RPMI7951 (cell line): ENCODE measurements at regions not wholly inside any gene's neighbourhood (a gene's known extent, or its start where the extent isn't known, plus 50 kb on each side); places are given as distances from the start of the nearest gene placed in this dataset.
A peak's percentile ranks its signal among the peaks of the same experiment; 100 is the strongest.
"Not testable (repeated sequence)": the region's sequence is repeated elsewhere in the genome, so short reads cannot be mapped to it uniquely, and the experiment has no call there.

ENCODE experiments used
- DNase-seq: peaks from one replicate; pipeline ENCODE4 v3.0.0-alpha.2; 2012; ENCODE audit warnings: low read depth

DNA sequence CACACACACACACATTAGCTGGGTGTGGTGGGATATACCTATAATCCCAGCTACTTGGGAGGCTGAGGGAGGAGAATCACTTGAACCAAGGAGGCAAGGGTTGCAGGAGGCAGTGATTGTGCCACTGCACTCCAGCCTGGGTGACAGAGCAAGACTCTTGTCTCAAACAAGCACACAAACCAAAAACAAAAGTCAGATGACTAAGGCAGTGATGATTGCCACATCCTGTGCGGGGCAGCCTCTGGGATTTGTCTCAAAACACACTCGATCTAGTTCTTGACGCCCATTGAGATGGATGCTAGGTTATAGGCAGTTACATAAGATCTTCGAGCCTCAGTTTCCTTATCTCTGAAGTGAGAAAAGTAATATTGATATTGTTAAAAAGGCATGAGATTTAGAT lies 57.8 kb upstream of the NBPF8 start:
- DNase-seq, result peak; percentile 50

DNA sequence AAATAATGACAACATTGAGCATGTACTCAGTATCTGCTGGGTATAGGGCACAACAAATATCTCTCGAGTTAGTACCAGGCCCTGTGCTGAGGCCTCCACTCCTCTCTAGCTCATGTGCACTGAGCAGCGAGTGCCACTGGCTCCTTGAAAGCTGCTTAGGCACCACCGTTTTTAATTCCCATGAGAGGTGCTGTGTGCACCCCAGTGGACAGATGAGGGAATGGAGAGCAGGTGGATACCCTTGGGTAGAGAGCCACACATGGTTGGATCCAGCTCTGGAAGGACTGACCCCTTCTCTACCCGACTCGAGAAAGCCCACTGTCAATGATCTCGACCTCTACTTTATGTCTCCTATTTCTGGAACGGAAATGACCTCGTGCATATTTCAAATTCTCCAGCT lies 58.7 kb upstream of the NBPF8 start:
- DNase-seq, result peak; percentile 32

- DNase-seq, result peak; percentile 87
Observed at GRCh38 chr1:120354618-120355184, 60.1 kb upstream of the NBPF8 start.

- DNase-seq, result not testable (repeated sequence)
Observed at GRCh38 chr1:120342231-120343073, 72.4 kb upstream of the NBPF8 start.

GRCh38 chr1:120341756-120342155 lies 73.1 kb upstream of the NBPF8 start:
- DNase-seq, result peak; percentile 60

DNA sequence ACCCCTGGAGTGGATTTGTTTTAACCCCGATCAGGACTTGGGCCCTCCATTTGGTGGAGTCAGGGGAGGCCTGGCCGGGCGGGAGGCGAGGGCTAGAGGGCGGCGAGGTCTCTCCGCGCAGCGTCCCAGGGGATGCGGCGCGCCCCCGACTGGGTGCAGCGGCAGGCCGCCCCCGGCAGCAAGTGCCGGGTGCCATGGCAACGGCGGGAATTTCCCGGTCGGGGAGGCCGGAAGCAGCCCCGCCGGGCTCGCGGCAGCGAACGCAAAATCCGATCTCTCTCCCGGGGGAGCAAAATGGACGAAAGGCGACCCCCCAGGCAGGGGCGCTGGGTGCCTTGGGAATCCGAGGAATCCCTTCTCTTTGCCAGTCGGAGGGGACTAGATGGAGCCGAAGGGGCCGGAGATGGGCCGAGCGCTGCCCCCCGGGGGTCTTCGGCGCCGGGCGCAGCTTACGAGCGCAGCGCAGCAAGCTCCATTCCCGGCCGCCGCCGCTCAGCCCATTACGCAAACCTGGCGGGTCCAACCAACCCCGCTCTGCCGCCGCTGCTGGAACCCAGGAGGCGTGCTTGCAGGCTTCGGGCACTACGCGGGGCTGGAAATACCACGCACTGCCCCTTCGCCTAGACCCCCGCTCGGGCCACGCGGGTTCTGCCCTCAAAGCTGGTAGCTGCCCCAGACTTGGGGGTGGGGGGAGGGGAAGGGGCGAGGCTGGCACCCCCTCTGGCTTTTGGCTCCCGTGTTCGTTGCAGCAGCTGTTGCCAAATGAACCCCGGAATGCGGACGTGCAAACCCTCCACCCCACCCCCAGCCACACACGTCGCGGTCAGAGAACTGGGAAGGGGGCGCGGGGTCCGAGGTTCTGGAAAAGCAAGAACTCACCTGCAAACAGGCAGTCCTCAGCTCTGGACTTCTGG lies 73.7 kb upstream of the NBPF8 start:
- not testable (repeated sequence) for DNase-seq

- not testable (repeated sequence) for DNase-seq
Observed at GRCh38 chr1:120315738-120316137, 99.1 kb upstream of the NBPF8 start.

GRCh38 chr1:120311930-120312329 lies 102.9 kb upstream of the NBPF8 start:
- not testable (repeated sequence) for DNase-seq

GRCh38 chr1:120308940-120309578 lies 105.8 kb upstream of the NBPF8 start:
- not testable (repeated sequence) for DNase-seq

DNA sequence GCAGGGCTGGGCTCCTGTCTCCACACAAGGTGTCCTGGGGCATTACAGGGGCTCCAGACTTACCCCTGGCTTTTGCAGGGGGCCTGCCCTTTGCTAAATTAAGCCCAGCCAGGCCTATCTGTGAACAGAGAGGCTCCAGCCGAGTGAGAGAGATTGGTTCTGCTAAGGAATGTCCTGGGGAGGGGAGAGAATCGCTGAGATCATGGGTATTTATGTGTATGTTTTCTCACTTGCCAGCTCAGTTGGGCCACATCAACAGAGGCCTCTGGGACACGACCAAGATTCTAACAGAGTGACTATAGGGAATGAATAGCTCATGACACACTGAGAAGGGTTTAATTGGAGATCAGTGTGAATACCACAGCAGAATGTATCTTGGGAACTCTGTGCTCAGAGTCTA lies 109.8 kb upstream of the NBPF8 start:
- not testable (repeated sequence) for DNase-seq

- DNase-seq, result not testable (repeated sequence)
Observed at GRCh38 chr1:120304341-120304740, 110.5 kb upstream of the NBPF8 start.

GRCh38 chr1:120299433-120300057 lies 115.3 kb upstream of the NBPF8 start:
- not testable (repeated sequence) for DNase-seq

GRCh38 chr1:120298487-120298886 lies 116.3 kb upstream of the NBPF8 start:
- DNase-seq, result not testable (repeated sequence)

DNA sequence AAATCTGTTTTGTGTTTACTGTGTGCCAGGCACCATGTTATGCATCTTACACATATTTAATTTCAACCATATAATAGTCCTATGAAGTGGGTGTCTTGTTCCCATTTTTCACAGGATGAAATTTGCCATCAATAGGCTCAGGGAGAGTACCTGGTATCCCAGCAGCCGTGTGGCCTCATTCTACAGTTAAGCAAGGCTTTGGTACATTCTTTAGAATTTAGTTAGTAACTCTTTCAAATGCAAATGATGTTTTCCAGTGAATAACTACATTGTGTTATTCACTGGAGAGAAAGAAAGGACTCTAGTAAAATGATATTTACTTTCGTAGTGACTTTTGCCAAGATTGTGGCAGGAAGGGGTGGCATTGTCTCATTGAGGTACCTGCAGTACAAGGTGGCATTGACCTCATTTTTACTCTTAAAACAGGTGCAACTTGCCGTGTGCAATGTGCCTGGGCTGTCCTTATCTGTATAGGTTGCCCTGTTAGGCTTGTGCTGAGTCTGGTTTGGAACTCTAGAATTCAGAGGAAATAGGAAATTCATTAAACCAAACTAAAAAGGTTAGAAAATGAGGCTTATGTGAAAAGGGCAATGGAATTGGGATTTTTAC lies 117.4 kb upstream of the NBPF8 start:
- DNase-seq, result not testable (repeated sequence)

DNA sequence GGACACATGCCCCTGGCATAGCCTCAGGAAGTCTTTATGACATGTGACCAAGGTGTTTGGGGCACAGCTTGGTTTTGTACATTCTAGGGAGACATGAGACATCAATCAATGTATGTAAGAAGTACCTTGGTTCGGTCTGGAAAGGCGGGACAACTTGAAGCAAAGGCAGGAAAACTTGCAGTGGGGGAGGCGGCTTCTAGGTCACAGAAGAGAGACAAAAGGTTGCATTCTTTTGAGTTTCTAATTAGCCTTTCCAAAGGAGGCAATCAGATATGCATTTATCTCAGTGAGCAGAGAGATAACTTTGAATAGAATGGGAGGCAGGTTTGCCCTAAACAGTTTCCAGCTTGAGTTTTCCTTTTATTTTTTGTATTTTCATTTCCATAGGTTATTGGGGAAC lies 113.8 kb upstream of the SEC22B start:
- not testable (repeated sequence) for DNase-seq

DNA sequence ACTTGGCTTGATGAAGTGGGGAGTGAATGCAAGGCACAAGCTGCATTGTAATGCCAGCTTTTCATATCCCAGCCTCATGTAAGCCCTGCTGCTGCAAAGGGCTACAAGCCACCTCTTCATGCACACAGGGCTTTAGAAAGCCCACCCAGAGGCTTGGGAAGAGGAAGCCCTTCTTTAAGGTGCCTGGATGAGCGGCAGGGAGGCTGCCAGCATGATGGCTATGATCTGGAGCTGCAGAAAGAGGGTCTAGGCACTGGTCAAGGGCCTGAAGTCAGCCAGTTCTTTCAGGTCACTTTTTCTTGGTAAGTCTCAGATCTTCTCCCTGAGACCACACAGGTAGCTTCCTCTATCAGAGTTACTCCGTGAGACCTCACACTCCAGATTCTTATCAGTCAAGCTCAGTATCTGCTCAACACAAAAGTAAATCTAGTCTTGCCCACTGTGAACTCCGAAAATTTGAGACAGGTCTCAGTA lies 113.3 kb upstream of the SEC22B start:
- DNase-seq, result not testable (repeated sequence)

- DNase-seq, result not testable (repeated sequence)
Observed at GRCh38 chr1:120288814-120289600, 112.7 kb upstream of the SEC22B start.

- DNase-seq, result not testable (repeated sequence)
Observed at GRCh38 chr1:120288167-120288566, 111.8 kb upstream of the SEC22B start.

GRCh38 chr1:120282744-120283464 lies 106.6 kb upstream of the SEC22B start:
- not testable (repeated sequence) for DNase-seq
